Left lung (tissue), 4 donors: ENCODE measurements at regions not wholly inside any gene's neighbourhood (a gene's known extent, or its start where the extent isn't known, plus 50 kb on each side); places are given as distances from the start of the nearest gene placed in this dataset.

Experiments used
- ATAC-seq: fragments of 200-7000 bp; cut with Tn5 transposase; one replicate; pipeline ENCODE4 v1.9.1; 2020; ENCODE audit warnings: moderate library complexity
- DNase-seq, 4 donors: peaks; one replicate each; pipeline ENCODE4 v3.0.0-alpha.2; 2013 to 2020
- H3K27ac ChIP-seq, 2 donors: fragments of 200-600 bp; sonication (generic) in 1 of 2; one replicate each; pipeline versions ENCODE4 v1.5.0 to v1.8.0; 2020 to 2021
- H3K27me3 ChIP-seq, 2 donors: fragments of 200-600 bp; sonication (generic) in 1 of 2; one replicate each; pipeline versions ENCODE4 v1.5.0 to v1.8.0; 2020 to 2021
- H3K36me3 ChIP-seq, 2 donors: fragments of 200-600 bp; sonication (generic) in 1 of 2; one replicate each; pipeline versions ENCODE4 v1.5.0 to v1.8.0; 2020 to 2021
- H3K4me1 ChIP-seq, 2 donors: fragments of 200-600 bp; one replicate each; pipeline ENCODE4 v1.8.0; 2021
- H3K4me3 ChIP-seq, 2 donors: fragments of 200-600 bp; sonication (generic) in 1 of 2; one replicate each; pipeline versions ENCODE4 v1.5.0 to v1.8.0; 2020 to 2021; ENCODE audit warnings: mild to moderate bottlenecking in 1 of 2
- H3K9me3 ChIP-seq, 2 donors: fragments of 200-600 bp; sonication (generic) in 1 of 2; one replicate each; pipeline versions ENCODE4 v1.5.0 to v1.8.0; 2020 to 2021
- intact Hi-C, 2 donors: fragments of 100-400 bp; cut with DNase I; formaldehyde crosslinking; loops; one replicate each; pipeline versions ENCODE4 v1.11.2 to v1.14.2; 2022
- TF ChIP-seq, protein P1 (sequence below), 2 donors: fragments of 200-600 bp; sonication (generic) in 1 of 2; IDR thresholded peaks; one replicate each; pipeline versions ENCODE4 v1.5.0 to v1.8.0; 2021; ENCODE audit warnings: antibody characterized with exemption in 2 of 2
- donor health status: DM: no; HTN: yes; CAD: no.
- donor health status: DM: no; HTN: no; CAD: no.

DNA sequence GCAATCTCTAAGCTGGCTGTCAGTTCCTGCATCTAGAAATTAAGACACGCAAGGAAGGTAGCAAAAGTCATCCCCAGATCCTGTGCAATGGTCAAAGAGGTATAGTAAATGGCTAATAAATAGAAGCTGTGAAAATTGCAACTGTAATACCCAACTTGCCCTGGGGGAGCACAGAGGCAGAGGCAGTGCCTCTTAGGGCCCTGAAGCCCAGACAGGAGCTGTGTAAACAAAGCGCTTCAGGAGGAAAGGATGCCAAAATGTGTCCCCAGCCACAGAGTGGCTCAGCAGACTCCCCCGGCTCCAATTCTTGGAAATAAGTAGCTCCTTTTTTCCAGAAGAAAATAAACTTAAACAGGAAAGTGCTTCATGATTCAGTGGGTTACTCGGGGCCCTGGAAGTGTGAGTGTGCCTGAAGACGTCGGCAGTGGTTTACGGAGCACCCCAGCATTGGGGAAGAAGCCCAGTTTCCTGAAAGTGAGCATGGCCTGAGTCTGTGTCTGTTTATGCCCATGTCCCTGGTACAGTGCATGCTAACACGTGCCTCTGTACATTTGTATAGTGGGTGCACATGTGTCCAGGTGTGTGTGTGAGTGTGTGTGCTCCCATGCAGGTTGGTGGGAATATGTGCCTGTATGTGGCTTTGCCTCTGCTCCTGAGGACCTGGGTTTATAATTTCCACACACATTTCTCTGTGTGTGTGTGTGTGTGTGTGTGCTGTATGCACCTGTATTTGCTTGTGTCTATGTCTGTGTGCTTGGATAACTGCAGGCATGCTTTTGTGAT lies 246.7 kb downstream of the MAFB start:
- H3K27me3 ChIP-seq: no peaks in the 10 kb centered on the region
- H3K27ac ChIP-seq: no peak overlapping the region
- peak; percentile 57 for ATAC-seq
- peak in 2 of 4 donors; percentile 14 to 48 for DNase-seq
- intact Hi-C loops: no loop called here
- H3K4me1 ChIP-seq: peaks cover 3 to 9% of the 10 kb centered on the region in 2 donors
- no peaks in the 10 kb centered on the region for H3K9me3 ChIP-seq
- TF ChIP-seq, protein P1, sequence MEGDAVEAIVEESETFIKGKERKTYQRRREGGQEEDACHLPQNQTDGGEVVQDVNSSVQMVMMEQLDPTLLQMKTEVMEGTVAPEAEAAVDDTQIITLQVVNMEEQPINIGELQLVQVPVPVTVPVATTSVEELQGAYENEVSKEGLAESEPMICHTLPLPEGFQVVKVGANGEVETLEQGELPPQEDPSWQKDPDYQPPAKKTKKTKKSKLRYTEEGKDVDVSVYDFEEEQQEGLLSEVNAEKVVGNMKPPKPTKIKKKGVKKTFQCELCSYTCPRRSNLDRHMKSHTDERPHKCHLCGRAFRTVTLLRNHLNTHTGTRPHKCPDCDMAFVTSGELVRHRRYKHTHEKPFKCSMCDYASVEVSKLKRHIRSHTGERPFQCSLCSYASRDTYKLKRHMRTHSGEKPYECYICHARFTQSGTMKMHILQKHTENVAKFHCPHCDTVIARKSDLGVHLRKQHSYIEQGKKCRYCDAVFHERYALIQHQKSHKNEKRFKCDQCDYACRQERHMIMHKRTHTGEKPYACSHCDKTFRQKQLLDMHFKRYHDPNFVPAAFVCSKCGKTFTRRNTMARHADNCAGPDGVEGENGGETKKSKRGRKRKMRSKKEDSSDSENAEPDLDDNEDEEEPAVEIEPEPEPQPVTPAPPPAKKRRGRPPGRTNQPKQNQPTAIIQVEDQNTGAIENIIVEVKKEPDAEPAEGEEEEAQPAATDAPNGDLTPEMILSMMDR (IDR thresholded peaks at IDR 0.05): peak in 1 of 2 donors; percentile 13
- H3K36me3 ChIP-seq: no peaks in the 10 kb centered on the region
- H3K4me3 ChIP-seq: no peak overlapping the region

GRCh38 chr20:40441771-40442170 lies 247.3 kb downstream of the MAFB start:
- H3K36me3 ChIP-seq: no peaks in the 10 kb centered on the region
- ATAC-seq: no peak
- peaks cover 3 to 9% of the 10 kb centered on the region in 2 donors for H3K4me1 ChIP-seq
- H3K9me3 ChIP-seq: no peaks in the 10 kb centered on the region
- DNase-seq: no peak
- intact Hi-C loops: no loop called here
- no peaks in the 10 kb centered on the region for H3K27me3 ChIP-seq
- TF ChIP-seq, protein P1 (IDR thresholded peaks at IDR 0.05): no peak
- H3K27ac ChIP-seq: no peak overlapping the region
- H3K4me3 ChIP-seq: no peak overlapping the region

DNA sequence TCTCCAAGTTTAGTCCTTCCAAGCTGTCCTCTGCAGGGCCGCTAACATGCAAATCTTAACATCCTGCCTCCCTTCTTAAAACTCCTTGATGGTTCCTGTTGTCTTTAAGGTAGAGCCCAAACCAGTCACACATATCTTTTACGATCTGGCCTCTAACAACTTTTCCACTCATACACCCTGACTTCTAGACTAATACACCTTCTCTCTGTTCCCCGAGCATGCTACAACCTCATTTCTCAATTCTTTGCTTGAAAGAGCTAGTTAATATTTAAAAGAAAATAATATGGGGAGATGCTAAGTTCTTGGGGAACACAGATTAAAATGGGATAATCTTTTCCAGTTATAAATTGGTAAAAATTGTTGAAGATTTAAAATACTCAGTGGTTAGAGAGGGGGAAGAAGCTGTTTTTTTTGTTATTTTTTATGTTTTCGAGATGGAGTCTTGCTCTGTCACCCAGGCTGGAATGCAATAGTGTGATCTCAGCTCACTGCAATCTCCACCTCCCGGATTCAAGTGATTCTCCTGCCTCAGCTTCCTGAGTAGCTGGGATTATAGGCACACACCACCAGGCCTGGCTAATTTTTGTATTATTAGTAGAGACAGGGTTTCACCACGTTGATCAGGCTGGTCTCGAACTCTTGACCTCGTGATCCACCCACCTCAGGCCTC lies 250.7 kb downstream of the MAFB start:
- no peak for DNase-seq
- no peak overlapping the region for H3K27ac ChIP-seq
- no peaks in the 10 kb centered on the region for H3K9me3 ChIP-seq
- no peaks in the 10 kb centered on the region for H3K36me3 ChIP-seq
- no peak overlapping the region for H3K4me3 ChIP-seq
- no peak for ATAC-seq
- TF ChIP-seq, protein P1 (IDR thresholded peaks at IDR 0.05): no peak
- H3K4me1 ChIP-seq: peaks cover 3 to 14% of the 10 kb centered on the region in 2 donors
- H3K27me3 ChIP-seq: no peaks in the 10 kb centered on the region
- intact Hi-C loops: no loop called here

GRCh38 chr20:40436011-40436410 lies 253.0 kb downstream of the MAFB start:
- Histone ChIP-seq H3K4me1 (peaks cover 0 to 5% of the 10 kb centered on the region in 2 donors), H3K27me3 (no peaks in the 10 kb centered on the region), H3K36me3 (no peaks in the 10 kb centered on the region), H3K27ac (no peak overlapping the region), H3K4me3 (no peak overlapping the region), H3K9me3 (no peaks in the 10 kb centered on the region)
- TF ChIP-seq, protein P1 (IDR thresholded peaks at IDR 0.05): no peak
- intact Hi-C loops: no loop called here
- ATAC-seq: no peak
- DNase-seq: no peak

GRCh38 chr20:40435146-40435895 lies 253.7 kb downstream of the MAFB start:
- Histone ChIP-seq H3K9me3 (no peaks in the 10 kb centered on the region), H3K27ac (no peak overlapping the region), H3K4me1 (peaks cover 0 to 5% of the 10 kb centered on the region in 2 donors), H3K4me3 (no peak overlapping the region), H3K36me3 (no peaks in the 10 kb centered on the region), H3K27me3 (no peaks in the 10 kb centered on the region)
- intact Hi-C loops: no loop called here
- no peak for DNase-seq
- no peak for ATAC-seq
- TF ChIP-seq, protein P1 (IDR thresholded peaks at IDR 0.05): no peak
